ENCODE measurements at regions not wholly inside any gene's neighbourhood (a gene's known extent, or its start where the extent isn't known, plus 50 kb on each side); places are given as distances from the start of the nearest gene placed in this dataset.
"Not testable (repeated sequence)": the region's sequence is repeated elsewhere in the genome, so short reads cannot be mapped to it uniquely, and the experiment has no call there.

DNA sequence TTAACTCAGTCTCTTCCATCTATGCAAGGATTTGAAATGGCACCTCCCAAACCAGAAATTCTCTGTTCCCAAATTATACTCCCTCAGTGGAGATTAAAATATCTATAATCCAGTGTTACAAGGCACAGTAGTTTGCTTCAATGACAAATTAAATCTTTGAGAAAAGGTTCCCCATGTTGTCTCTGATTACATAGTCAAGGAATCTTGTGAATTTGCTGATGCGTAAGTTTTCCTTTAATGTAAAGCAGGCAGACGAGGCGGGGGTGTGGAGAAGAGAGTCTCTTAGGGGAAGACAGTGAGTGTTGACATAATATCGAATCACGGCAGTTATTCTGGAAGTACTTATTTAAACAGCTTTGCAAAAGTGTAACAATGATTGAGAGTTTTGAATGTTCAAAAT is 236.4 kb upstream of the RARB start:
- TF ChIP-seq, protein P1, sequence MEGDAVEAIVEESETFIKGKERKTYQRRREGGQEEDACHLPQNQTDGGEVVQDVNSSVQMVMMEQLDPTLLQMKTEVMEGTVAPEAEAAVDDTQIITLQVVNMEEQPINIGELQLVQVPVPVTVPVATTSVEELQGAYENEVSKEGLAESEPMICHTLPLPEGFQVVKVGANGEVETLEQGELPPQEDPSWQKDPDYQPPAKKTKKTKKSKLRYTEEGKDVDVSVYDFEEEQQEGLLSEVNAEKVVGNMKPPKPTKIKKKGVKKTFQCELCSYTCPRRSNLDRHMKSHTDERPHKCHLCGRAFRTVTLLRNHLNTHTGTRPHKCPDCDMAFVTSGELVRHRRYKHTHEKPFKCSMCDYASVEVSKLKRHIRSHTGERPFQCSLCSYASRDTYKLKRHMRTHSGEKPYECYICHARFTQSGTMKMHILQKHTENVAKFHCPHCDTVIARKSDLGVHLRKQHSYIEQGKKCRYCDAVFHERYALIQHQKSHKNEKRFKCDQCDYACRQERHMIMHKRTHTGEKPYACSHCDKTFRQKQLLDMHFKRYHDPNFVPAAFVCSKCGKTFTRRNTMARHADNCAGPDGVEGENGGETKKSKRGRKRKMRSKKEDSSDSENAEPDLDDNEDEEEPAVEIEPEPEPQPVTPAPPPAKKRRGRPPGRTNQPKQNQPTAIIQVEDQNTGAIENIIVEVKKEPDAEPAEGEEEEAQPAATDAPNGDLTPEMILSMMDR (conservative IDR thresholded peaks at IDR 0.05; ENCODE audit: control insufficient read depth, insufficient read depth, low read depth, low read length): no peak
- H3K4me3 ChIP-seq (ENCODE audit: control insufficient read depth, low read depth, low read length): no peak overlapping the region
- DNase-seq (ENCODE audit: low read depth): no peak

DNA sequence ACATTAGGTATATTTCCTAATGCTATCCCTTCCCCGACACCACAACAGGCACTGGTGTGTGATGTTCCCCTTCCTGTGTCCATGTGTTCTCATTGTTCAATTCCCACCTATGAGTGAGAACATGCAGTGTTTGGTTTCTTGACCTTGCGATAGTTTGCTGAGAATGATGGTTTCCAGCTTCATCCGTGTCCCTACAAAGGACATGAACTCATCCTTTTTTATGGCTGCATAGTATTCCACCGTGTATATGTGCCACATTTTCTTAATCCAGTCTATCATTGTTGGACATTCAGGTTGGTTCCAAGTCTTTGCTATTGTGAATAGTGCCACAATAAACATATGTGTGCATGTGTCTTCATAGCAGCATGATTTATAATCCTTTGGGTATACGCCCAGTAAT is 228.5 kb upstream of the RARB start:
- H3K4me3 ChIP-seq (ENCODE audit: control insufficient read depth, low read depth, low read length); DNase-seq (ENCODE audit: low read depth): not testable (repeated sequence)

DNA sequence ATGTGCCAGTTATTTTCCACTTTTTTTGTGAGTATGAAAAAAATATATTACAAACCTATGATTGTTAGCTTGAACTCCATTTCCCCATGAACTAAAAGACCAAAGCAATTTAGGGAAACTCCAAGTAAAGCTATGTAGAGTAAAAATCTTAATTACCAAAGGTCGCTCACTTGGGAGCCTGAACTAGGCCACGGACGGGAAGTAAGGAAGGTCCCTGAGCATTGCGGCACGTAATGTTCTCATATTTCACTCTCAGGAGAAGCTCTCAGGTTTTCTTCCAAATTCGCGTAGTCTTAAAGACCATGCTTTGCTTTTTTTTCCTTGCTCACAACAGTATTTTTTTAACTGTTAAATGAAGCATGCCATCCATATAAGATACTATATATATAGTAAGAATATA is 215.3 kb upstream of the RARB start:
- H3K4me3 ChIP-seq (ENCODE audit: control insufficient read depth, low read depth, low read length): no peak overlapping the region
- TF ChIP-seq, protein P1 (conservative IDR thresholded peaks at IDR 0.05; ENCODE audit: control insufficient read depth, insufficient read depth, low read depth, low read length): no peak
- no peak for DNase-seq (ENCODE audit: low read depth)

DNA sequence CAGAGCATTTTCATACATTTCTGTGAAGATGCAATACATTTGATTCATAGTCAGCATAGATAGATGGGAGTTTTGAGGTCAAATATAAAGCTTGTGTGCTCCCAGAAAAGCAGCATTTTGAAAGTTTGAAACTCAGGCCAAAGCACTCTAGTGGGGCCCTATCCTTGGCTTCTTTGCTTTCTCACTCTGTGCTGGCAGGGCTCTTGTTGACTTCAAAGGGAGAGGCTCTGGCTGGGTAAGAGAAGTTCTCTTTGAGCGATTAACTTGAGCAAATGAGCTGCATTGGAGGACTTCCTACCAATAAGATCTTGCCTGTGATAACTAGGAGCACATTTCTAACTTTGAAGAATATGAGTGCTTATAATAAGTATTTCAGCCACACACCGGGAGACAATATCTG is 214.0 kb upstream of the RARB start:
- DNase-seq (ENCODE audit: low read depth): no peak
- no peak overlapping the region for H3K4me3 ChIP-seq (ENCODE audit: control insufficient read depth, low read depth, low read length)
- TF ChIP-seq, protein P1 (conservative IDR thresholded peaks at IDR 0.05; ENCODE audit: control insufficient read depth, insufficient read depth, low read depth, low read length): no peak

DNA sequence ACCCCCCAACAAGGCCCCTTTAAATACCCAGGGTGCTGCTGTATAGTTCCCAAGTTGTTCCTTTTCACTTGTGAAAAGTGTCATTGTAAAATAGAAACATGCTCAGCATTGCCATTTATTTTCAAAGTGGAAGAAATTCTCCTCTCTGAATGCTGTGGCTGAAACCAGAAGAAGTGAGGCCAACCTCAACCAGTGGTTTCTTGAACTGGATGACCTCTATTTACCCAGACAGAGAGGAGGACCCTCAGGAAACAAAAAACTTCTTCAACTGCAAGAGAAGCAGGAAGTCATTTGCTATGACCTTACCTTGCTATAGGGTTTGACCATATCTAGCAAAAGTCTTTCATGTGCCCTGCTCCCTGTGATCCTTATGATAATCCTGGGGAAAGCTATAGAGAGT is 209.7 kb upstream of the RARB start:
- TF ChIP-seq, protein P1 (conservative IDR thresholded peaks at IDR 0.05; ENCODE audit: control insufficient read depth, insufficient read depth, low read depth, low read length): no peak
- no peak overlapping the region for H3K4me3 ChIP-seq (ENCODE audit: control insufficient read depth, low read depth, low read length)
- DNase-seq (ENCODE audit: low read depth): no peak

DNA sequence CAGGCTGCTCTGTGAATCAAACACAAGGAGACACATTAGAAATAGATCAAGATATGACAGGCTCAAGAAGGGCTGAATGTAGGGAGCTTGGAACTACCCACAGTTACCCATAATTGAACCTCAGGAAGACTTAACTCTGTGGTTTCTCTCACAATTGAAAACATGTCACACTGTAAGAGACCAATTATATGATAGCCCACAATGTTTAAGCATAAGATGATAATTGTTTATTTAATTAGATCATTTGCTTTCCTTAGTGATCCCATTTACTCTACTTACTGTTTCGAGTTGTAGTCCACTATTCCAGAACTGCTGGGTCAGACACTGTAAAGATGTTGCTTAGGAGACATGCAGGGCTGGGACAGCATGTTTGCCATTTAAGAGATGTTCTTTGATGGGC is 201.3 kb upstream of the RARB start:
- TF ChIP-seq, protein P1 (conservative IDR thresholded peaks at IDR 0.05; ENCODE audit: control insufficient read depth, insufficient read depth, low read depth, low read length): no peak
- no peak overlapping the region for H3K4me3 ChIP-seq (ENCODE audit: control insufficient read depth, low read depth, low read length)
- no peak for DNase-seq (ENCODE audit: low read depth)

DNA sequence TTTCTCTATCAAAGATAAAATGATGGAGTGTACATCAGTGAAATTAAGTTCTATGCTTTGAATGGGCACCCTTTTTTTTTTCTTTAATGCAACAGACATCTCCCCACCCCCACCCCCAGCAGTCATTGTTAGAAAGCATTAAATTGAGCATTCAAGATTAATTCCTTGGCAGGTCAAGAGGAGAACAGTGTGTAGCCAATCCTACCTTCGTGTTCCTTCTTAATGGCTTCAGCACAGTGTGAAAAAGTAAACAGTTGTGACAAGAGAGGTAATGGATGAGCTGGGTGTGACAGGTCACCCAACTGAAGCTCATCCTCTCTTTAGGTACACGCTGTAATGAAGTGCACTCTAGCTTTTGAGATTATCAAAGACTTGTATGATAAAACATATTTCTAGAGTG is 198.5 kb upstream of the RARB start:
- TF ChIP-seq, protein P1 (conservative IDR thresholded peaks at IDR 0.05; ENCODE audit: control insufficient read depth, insufficient read depth, low read depth, low read length): no peak
- DNase-seq (ENCODE audit: low read depth): no peak
- no peak overlapping the region for H3K4me3 ChIP-seq (ENCODE audit: control insufficient read depth, low read depth, low read length)
